BJ (cell line): ENCODE measurements at regions not wholly inside any gene's neighbourhood (a gene's known extent, or its start where the extent isn't known, plus 50 kb on each side); places are given as distances from the start of the nearest gene placed in this dataset.

ENCODE experiments used
- CTCF ChIA-PET: fragments of 350-600 bp; formaldehyde crosslinking; extraction: SDS; loops from one replicate; lab custom pipeline; 2021; ENCODE audit warnings: antibody characterized with exemption, inconsistent platforms; lab: Yijun Ruan, JAX
- POLR2A ChIA-PET: fragments of 300-600 bp; sonication (Branson Sonifier 250); formaldehyde crosslinking; extraction: SDS; loops from one replicate; lab custom pipeline; 2021; ENCODE audit warnings: antibody characterized with exemption; lab: Charles Lee
- DNase-seq: peaks from one replicate; pipeline ENCODE4 v3.0.0-alpha.2; 2011; ENCODE audit warnings: low read depth
- H3K27me3 ChIP-seq: 2 replicates; pipeline ENCODE4 v1.6.0; 2011; ENCODE audit warnings: low read length; ENCODE audit not compliant: control insufficient read depth, insufficient read depth
- H3K36me3 ChIP-seq: 2 replicates; pipeline ENCODE4 v1.5.1; 2011; ENCODE audit warnings: low read length; ENCODE audit not compliant: control insufficient read depth, insufficient read depth
- H3K4me3 ChIP-seq: 2 replicates; pipeline ENCODE4 v1.5.1; 2011; ENCODE audit warnings: low read depth, mild to moderate bottlenecking, control low read depth, low read length
- TF ChIP-seq, protein P1 (sequence below): IDR thresholded peaks from 2 replicates; pipeline ENCODE4 v1.5.1; 2011; ENCODE audit warnings: low read depth, mild to moderate bottlenecking, control low read depth, inconsistent platforms, low read length, moderate library complexity; ENCODE audit not compliant: insufficient read depth

DNA sequence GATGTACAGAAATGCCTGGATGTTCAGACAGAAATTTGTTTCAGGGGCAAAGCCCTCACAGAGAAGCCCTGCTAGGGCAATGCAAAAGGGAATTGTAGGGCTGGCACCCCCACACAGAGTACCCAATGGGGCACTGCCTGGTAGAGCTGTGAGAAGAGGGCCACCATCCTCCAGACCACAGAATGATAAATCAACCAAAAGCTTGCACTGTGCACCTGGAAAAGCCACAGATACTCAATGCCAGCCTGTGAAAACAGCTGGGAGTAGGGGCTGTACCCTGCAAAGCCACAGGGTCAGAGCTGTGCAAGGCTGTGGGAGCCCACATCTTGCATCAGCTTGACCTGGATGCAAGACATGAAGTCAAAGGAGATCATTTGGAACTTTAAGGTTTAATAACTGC, 477.9 kb upstream of the NECTIN3 start:
- no peak for DNase-seq
- ChIA-PET POLR2A (no interaction called here), CTCF (no interaction called here)
- Histone ChIP-seq H3K36me3 (no peaks in the 10 kb centered on the region), H3K27me3 (no peaks in the 10 kb centered on the region), H3K4me3 (no peak overlapping the region)
- TF ChIP-seq, protein P1, sequence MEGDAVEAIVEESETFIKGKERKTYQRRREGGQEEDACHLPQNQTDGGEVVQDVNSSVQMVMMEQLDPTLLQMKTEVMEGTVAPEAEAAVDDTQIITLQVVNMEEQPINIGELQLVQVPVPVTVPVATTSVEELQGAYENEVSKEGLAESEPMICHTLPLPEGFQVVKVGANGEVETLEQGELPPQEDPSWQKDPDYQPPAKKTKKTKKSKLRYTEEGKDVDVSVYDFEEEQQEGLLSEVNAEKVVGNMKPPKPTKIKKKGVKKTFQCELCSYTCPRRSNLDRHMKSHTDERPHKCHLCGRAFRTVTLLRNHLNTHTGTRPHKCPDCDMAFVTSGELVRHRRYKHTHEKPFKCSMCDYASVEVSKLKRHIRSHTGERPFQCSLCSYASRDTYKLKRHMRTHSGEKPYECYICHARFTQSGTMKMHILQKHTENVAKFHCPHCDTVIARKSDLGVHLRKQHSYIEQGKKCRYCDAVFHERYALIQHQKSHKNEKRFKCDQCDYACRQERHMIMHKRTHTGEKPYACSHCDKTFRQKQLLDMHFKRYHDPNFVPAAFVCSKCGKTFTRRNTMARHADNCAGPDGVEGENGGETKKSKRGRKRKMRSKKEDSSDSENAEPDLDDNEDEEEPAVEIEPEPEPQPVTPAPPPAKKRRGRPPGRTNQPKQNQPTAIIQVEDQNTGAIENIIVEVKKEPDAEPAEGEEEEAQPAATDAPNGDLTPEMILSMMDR, result no peak

DNA sequence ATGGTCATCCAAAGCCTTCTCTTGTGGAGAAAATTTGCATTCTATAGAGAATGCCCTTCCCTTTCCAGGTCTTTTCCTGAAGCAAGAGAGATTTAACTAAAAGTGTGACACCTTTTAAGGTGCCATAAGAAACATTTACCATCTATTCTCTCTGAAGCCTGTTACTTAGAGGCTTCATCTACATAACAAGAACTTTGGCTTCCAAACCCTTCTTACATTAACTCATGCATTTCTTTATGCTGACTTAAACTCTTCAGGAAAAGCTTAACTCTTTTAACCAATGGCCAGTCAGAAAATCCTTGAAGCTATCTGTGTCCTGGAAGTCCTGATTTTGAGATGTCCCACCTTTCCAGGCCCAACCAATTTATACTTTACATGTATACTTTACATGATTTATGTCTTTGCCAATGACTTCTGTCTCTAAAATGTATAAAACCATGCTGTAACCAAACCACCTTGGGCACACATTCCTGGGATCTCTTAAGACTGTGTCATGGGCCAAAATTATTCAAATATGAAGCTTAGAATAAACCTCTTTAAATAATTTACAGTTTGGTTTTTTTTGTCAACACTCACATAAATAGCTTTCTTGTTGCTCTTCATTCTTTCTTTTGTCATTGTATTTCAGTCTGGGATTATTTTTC, 472.6 kb upstream of the NECTIN3 start:
- TF ChIP-seq, protein P1, result no peak
- Histone ChIP-seq H3K36me3 (no peaks in the 10 kb centered on the region), H3K4me3 (no peak overlapping the region), H3K27me3 (no peaks in the 10 kb centered on the region)
- POLR2A ChIA-PET, result no interaction called here
- no peak for DNase-seq
- CTCF ChIA-PET, result no interaction called here

DNA sequence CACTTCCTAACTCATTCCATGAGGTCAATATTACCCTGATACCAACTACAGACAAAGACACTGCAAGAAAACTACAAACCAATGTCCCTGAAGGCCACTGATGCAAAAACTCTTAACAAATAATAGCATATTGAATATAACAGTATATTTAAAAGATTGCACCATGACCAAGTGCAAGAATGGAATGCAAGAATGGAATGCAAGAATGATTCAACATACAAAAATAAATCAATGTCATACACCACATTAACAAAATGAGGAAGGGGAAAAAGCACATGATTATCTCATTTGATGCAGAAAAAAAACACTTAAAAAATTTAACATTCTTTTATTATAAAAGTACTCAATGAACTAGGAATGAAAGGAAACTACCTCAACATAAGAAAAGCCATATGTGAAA, 463.1 kb upstream of the NECTIN3 start:
- CTCF ChIA-PET, result no interaction called here
- no peaks in the 10 kb centered on the region for H3K27me3 ChIP-seq
- DNase-seq, result no peak

DNA sequence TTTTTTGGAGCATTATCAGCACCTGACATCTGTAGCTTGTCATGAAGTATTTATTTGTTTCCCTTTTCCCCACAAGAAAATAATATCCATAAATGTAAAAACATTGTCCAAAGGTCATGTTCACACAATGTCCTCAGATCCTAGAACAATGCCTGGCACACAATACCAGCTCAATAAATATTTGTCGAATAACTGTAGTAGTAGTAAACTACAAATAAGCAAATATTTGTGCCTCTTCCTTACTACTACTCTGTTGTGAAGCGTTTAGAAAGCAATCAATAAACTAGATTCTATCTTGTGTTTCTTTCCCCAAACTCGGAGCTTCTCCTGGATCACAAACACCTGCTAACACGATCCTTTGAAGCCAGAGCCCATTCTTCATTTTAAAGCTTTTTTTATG, 459.6 kb upstream of the NECTIN3 start:
- no peaks in the 10 kb centered on the region for H3K27me3 ChIP-seq
- CTCF ChIA-PET, result interaction anchor here (1.7 kb wide), 1 partner anchor 9 kb away, joined by 5 read pairs; no protein-coding TSS in a partner anchor
- TF ChIP-seq, protein P1, result no peak
- POLR2A ChIA-PET, result no interaction called here
- H3K4me3 ChIP-seq, result no peak overlapping the region
- no peaks in the 10 kb centered on the region for H3K36me3 ChIP-seq
- DNase-seq, result no peak

More for the DNA sequence above, 463.1 kb upstream of the NECTIN3 start:
- TF ChIP-seq, protein P1, result no peak
- no peak overlapping the region for H3K4me3 ChIP-seq
- POLR2A ChIA-PET, result no interaction called here
- H3K36me3 ChIP-seq, result no peaks in the 10 kb centered on the region

DNA sequence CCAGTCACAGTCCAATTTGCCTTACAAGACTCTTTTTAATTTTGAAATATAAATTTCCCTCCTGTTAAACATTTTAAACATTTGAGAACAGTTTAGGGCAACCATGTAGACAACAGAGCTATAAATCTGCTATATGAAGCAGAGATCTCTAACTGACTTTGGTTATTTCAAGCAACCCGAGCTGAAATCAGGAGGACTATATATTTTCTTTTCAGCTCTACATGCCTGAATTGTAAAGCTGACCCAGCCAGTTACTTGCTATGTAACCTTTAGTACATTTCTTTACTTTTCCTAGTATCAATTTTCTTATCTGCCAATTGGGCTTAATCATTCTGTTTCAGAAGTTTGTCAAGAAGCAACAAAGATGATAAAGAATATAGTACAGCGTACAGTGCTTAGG, 457.4 kb upstream of the NECTIN3 start:
- Histone ChIP-seq H3K27me3 (no peaks in the 10 kb centered on the region), H3K36me3 (no peaks in the 10 kb centered on the region), H3K4me3 (no peak overlapping the region)
- CTCF ChIA-PET, result no interaction called here
- DNase-seq, result no peak
- POLR2A ChIA-PET, result no interaction called here
- TF ChIP-seq, protein P1, result no peak
